GM21786 (cell line): ENCODE measurements at regions not wholly inside any gene's neighbourhood (a gene's known extent, or its start where the extent isn't known, plus 50 kb on each side); places are given as distances from the start of the nearest gene placed in this dataset.
"Not testable (repeated sequence)": the region's sequence is repeated elsewhere in the genome, so short reads cannot be mapped to it uniquely, and the experiment has no call there.

Experiments used
- ATAC-seq: cut with Tn5 transposase; IDR thresholded peaks from one replicate; pipeline ENCODE4 v1.9.1; 2021; ENCODE audit not compliant: unreplicated experiment

- ATAC-seq, result no peak
Measured at GRCh38 chr5:2165203-2165602, 282.5 kb upstream of the IRX4 start.

- ATAC-seq, result no peak
Measured at GRCh38 chr5:2164586-2164985, 281.9 kb upstream of the IRX4 start.

- no peak for ATAC-seq
Measured at GRCh38 chr5:2163940-2164490, 281.3 kb upstream of the IRX4 start.

GRCh38 chr5:2163060-2163856, 280.5 kb upstream of the IRX4 start:
- no peak for ATAC-seq

- no peak for ATAC-seq
Measured at GRCh38 chr5:2160811-2161210, 278.1 kb upstream of the IRX4 start.

- ATAC-seq, result no peak
Measured at GRCh38 chr5:2158767-2159166, 276.0 kb upstream of the IRX4 start.

GRCh38 chr5:2158109-2158508, 275.4 kb upstream of the IRX4 start:
- ATAC-seq, result no peak

GRCh38 chr5:2157372-2157771, 274.6 kb upstream of the IRX4 start:
- no peak for ATAC-seq

- no peak for ATAC-seq
Measured at GRCh38 chr5:2156358-2157059, 273.8 kb upstream of the IRX4 start.

GRCh38 chr5:2155556-2155955, 272.8 kb upstream of the IRX4 start:
- no peak for ATAC-seq

- ATAC-seq, result no peak
Measured at GRCh38 chr5:2153802-2154201, 271.1 kb upstream of the IRX4 start.

- ATAC-seq, result no peak
Measured at GRCh38 chr5:2153350-2153749, 270.6 kb upstream of the IRX4 start.

GRCh38 chr5:2151301-2151888, 268.7 kb upstream of the IRX4 start:
- not testable (repeated sequence) for ATAC-seq

GRCh38 chr5:2149195-2149539, 266.4 kb upstream of the IRX4 start:
- peak; percentile 79 for ATAC-seq

- no peak for ATAC-seq
Measured at GRCh38 chr5:2148312-2149194, 265.8 kb upstream of the IRX4 start.

- no peak for ATAC-seq
Measured at GRCh38 chr5:2147504-2148311, 265.0 kb upstream of the IRX4 start.

GRCh38 chr5:2143646-2144353, 261.1 kb upstream of the IRX4 start:
- no peak for ATAC-seq

- no peak for ATAC-seq
Measured at GRCh38 chr5:2143088-2143487, 260.4 kb upstream of the IRX4 start.

GRCh38 chr5:2142456-2142954, 259.8 kb upstream of the IRX4 start:
- ATAC-seq, result no peak
